ENCODE measurements at regions not wholly inside any gene's neighbourhood (a gene's known extent, or its start where the extent isn't known, plus 50 kb on each side); places are given as distances from the start of the nearest gene placed in this dataset.
"Not testable (repeated sequence)": the region's sequence is repeated elsewhere in the genome, so short reads cannot be mapped to it uniquely, and the experiment has no call there.

DNA sequence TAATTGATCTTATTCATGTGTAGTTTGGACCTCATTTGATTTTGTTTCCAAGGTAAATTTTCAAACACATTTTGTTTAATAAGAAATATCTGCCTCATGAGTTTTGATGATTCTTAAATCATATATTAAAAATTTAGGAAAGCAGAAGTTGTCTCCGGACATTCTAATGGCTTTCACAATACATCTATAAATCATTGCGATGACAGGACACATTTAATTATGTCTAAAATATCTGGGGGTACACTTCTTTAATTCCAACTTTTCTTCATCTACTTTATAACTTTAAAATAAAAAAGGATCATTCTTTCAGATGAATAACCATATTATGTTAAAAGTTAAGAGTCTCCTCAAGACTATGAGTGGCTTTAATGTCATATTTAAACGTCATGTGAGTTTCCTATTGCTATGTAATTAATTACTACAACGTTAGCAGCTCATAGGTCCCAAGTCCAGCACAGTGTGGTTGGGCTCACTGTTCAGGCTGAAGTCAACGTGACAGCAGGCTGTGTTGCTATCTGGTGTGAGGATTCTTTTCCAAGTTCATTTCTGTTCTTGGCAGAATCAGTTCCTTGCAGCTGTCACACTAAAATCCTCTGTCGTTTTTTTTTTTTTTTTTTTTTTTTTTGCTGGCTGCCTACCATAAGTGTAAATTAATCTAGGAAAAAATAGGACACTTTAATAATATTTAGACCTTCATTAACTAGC lies 893.5 kb downstream of the LTN1 start:
- DNase-seq, result no peak

DNA sequence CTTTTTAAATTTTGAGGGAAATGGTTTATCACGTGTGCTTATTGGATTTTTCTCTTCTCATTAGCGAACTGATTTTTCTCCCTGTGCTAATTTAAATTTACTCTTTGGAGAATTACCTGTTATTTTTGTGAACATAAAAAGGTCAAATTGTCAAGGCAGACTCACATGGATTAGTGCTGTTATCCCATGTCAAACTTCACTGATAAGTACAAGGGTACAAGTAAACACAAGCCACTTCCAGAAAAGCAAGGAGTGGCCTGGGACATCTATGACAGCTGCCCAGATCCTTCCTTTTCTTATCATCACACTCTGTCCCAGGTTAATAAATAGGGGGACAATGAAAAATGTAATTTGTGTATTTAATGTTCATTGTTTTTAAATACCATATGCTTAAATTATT lies 901.2 kb downstream of the LTN1 start:
- DNase-seq, result no peak

DNA sequence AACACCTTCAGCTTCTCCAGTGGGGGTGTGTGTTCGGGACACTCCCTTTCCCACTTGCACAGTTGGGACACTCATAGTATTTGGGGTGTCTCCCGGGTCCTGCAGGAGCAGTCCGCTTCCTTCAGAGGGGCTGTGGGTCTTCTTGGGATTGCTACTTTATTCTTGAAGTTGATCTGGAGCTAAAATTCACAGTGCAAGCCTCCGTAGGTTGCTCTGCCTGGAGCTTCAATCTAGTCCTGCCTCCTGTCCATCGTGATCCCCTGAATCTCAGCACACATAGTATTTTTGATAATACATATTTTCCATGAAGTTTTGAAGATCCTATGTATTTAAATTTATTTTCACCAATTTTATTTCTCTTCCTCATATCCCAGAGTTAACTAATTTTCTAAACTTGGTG lies 902.1 kb downstream of the LTN1 start:
- DNase-seq, result no peak

DNA sequence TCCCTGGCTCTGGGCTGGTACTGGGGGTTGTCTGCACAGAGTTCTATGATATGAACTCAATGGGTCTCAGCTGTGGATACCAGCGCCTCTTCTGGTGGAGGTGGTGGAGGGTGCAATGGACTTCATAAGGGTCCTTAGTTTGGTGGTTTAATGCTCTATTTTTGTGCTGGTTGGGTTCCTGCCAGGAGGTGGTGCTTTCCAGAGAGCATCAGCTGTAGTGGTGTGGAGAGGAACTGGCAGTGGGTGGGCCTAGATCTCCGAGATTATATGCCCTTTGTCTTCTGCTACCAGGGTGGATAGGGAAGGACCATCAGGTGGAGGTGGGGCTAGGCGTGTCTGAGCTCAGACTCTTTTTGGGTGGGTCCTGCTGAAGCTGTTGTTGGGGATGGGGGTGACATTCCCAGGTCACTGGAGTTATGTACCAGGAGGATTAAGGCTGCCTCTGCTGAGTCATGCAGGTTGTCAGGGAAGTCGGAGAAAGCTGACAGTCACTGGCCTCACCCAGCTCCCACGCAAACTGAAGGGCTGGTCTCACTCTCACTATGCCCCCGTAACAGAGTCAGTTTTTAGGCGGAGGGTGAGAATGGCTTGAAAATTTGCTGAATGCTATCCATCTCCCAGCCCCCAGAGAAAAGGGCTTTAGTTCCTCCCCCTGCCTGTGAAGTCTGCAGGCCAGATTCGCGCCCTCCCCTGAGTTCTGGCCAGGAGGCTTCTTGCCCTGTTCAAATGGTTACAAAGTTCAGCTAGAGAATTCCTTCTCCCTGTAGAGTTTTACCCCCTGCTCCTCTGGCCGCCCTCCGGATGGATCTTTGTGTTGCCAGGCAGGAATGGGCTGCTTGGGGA lies 902.9 kb downstream of the LTN1 start:
- DNase-seq, result no peak

DNA sequence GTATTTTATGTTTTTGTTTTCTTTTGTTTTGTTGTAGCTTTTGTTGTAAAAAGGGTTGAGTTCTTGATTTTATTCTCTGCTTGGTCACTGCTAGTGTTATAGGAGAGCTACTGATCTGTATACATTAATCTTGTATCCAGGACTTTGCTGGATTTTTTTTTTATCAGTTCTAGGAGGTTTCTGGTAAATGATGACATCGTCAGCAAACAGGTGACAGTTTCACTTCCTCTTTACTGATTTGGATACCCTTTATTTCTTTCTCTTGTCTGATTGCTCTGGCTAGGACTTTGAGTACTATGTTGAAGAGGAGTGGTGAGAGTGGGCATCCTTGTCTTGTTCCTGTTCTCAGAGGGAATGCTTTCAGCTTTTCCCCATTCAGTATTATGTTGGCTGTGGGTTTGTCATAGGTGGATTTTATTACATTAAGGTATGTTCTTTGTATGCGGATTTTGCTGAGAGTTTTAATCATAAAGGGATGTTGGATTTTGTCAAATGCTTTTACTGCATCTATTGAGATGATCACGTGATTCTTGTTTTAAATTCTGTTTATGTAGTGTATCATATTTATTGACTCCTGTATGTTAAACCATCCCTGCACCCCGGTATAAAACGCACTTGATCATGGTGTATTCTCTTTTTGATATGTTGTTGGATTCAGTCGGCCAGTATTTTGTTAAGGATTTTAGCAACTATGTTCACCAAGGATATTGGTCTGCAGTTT lies 905.7 kb downstream of the LTN1 start:
- DNase-seq, result no peak

DNA sequence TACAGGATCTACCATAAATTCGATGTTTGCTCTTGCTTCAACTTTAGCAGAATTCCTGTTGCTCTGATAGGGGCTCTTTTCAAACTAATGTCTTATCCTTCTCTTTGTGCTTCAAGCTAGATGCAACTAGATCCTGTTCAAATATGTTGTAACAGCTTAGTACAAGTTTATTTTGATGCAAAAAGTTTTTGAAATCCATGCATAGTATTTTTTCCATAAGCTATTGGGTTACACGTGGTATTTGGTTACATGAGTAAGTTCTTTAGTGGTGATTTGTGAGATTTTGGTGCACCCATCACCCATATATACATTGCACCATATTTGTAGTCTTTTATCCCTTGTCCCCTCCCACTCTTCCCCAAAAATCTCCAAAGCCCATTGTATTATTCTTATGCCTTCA lies 907.7 kb downstream of the LTN1 start:
- DNase-seq, result no peak

DNA sequence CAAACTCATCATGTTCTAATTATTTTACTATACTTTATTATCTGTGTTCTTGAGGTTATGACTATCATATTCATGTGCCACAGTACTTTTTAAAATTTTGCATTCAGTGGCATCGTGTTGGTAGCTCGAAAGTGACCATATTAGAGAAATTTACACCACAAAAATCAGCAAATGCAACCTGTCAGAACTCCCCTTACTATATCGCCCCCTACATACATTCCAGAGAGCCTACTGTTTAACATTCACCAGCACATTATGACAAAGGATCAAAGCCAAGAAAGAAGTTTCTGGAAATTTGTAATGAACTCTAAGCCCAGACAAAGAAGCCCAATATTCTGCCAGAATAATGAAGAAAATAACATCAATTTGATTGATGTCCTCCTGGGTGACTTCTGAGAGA lies 909.3 kb downstream of the LTN1 start:
- DNase-seq, result no peak

DNA sequence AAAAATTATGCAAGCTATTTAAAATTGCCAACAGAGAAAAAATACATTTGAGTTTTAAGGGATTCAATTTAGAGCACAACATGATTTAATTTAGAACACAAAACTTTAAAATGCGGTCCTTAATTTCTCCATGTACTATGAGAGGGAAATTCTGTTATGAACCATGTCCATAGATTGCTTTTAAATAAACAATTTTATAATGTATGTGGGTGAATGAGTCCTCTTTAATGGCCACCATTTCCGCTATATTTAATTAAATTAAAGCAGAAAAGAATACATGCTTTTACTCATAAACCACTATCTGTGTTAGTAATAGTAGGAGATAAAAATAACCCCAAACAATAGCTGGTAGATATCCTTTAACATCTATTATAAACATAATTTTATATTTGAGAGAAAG lies 914.6 kb downstream of the LTN1 start:
- DNase-seq, result no peak

DNA sequence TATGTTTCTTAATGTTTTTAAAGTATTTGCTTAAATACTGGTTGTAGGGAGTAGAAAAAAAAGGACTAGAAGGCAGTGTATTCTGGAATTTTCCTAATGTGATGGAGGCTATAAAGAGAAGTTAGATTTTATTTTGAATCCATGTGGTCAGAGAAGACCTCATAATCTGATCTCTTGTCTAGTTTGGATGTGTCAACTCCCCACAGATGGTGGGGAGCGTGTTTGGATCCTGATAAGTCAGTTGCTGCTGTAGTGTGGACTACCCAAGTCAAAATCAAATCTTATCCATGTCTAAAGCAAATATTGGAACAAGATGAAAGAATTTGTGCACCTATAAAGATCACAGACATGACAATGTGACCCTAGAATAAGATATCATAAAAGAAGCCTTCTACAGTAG lies 918.0 kb downstream of the LTN1 start:
- no peak for DNase-seq

DNA sequence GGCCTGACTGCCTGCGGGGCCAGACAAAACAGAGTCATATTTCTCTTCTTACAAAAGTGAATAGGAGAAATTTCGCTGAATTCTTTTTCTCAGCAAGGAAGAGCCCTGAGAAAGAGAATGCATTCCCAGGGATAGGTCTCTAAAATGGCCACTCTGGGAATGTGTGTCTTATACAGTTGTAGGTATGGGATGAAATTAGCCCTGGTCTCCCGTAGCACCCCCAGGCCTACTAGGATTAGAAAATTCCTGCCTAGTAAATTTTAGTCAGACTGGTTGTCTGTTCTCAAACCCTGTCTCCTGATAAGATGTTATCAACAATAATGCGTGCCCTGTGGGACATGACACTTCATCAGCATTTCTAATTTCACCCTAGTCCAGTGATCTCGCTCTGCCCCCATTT lies 920.1 kb downstream of the LTN1 start:
- no peak for DNase-seq

DNA sequence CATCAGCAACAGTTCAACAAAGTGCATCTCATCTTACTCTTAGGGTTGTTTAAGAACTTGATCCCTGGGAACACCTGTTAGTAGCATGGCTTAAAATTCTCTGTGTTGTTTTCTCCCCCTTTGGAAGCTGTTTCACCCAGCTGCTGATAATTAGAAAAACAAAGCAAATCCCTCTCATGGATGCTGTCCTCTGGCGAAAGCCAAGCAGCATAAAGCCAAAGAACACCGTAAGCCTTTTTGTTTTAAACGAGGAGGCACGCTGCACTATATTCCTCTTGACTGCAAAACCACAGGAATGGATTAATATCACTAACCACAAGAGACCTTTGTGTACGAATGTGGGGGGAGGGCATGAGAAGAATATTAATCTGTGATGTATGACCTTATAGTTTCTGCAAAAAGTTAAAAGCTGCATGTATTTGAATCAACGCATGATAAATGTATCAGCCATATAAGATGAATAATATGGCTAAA lies 923.2 kb downstream of the LTN1 start:
- DNase-seq, result no peak

DNA sequence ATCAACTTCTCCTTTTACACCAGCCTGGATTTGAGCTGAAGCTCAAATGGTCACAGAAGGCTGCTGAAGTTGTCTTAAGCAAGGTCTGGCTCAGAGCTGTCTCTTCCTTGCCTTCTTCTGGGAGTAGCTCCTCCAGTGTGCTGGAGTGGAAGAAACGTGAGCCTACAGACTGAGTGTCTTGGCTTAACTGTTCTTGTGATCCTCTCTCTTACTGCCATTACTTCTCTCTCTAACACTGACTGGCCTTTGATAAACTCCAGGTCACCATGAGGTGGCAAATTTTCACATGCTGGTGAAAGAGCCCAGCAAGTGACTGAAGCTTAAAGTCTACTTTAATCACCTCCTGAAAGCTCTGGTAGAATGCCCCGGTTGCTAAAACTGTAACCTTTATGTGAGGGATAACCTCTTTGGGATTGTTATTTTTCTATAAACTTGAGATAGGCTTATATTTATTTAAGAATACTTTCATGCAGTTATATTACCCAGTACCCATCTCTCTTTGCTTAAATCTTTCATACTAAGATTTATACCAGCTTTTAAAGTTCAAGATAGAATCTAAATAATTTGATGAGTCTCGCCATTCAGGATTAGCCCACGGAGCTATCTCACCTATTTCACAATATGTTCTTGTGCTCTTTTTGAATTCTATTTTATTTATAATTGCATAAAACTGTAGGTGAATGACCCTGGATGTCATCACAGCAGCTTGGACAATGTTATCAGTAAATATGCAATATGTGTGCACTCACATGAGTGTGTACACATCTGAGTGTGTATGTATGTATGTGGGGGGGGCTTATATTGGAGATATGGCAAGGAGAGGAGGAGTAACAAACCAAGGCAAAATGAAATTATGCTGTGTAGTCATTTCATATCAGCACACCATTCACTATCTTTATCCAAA lies 924.0 kb downstream of the LTN1 start:
- no peak for DNase-seq

DNA sequence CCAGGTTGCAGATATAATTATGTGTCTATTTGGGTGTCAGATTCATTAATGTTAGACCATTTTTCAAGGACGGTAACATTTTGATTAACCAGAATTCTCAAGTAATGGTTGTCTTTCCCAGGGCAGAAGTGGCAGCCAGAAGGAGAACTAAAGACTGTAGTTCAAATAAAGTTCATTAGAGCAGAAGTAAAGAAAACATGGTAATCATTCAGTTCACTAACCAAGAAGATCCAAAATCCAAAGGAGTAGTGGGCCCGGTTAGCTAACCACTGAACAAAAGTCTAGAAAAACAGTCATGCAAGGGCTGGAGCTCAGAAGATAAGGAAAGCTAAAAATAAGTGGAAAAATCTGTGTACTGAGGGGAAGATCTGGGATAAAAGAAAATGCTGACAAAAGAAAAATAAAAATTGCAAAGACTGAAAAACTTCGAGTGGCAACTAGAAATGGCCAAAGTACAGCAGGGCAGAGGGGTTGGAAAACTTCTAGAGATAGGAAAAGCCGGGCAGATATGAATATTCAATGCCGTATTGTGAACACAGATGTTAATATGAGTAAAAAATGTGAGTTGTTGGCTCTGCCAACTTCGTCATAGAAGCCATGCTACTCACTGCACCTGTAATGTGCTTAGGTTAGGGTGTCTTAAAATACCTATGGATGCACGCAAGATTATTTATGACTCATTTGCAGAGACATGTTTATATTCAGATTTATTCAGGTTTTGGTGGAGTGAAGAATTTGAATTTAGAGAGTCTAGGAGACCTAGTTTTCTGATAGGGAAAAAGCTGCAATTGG lies 925.9 kb downstream of the LTN1 start:
- DNase-seq, result no peak

DNA sequence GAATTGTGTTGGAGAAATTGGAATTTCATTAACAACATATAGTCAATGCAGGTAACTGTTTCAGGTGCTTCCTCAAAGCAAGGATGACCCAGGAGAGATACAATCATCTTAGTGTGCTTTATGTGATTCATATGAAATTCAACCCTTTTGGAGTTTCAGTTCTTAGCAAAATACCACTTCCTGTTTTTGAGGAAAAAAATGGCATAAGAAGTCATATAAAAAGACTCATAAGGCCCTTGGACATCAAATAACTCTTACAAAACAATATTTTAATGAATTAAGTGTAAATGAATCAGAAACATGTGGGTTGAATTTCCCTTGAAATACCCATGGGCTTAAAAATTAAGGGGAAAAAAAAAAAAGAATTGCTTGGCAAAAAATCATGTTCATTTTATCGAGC lies 926.6 kb downstream of the LTN1 start:
- DNase-seq, result no peak

DNA sequence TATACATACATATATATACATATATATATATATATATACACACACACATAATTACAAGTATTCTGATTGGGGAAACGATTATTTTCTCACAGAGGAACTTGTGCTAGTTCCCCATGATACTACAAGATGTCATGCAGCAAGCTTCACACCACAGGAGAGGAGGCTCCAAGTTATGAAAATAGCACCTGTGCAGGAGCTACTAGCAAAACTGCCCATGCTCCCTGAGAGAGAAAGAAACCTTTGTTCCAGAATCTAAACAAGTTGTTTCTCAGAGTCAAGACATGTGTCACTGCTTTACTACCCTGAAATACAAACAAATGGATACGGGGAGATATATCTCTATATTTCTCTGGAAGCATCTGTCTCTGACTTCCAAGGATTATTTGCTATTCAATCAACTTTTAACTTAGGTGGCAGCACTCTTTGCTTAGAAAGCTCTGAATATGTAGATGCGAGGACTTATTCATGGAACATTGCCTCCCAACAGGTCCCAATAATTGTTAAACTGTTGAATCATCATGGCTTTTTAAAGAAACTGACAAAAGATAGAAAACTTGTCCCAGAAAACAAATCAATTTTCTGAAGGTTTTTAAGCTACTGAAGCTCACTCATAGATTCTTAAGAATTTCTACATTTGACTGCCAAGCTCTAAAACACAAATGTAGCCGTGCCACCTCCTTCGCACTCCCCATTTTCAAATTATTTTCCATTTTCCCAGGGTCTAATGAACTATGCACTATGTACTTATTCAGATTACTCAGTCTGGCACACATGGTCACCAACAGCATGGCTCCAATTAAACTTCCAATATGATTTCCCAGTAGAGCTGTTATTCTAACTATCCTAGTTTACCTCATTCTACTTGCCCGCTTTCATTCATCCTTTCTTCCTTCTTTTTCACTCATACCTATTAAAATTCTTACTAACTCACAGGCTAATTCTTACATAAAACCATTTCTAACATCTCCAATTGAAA lies 929.1 kb downstream of the LTN1 start:
- DNase-seq, result no peak

DNA sequence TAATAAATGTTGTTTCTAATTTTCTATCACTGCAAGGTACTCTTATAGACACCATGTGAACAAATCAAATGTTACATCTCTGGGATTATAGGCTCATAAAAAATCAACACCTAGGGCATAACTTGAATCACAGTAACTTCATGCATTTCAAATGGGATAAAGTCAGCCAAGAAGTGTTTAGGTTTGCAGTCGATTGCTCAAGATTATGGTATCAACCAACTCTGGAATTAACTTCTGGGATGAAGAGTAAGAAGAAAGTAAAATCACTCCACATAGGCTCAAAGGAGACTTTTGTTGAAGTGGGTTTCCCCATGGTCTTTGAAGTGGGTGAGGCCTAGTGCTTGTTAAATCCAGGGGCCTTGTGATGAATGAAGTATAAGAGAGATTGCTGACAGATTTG lies 939.7 kb downstream of the LTN1 start:
- DNase-seq, result not testable (repeated sequence)

DNA sequence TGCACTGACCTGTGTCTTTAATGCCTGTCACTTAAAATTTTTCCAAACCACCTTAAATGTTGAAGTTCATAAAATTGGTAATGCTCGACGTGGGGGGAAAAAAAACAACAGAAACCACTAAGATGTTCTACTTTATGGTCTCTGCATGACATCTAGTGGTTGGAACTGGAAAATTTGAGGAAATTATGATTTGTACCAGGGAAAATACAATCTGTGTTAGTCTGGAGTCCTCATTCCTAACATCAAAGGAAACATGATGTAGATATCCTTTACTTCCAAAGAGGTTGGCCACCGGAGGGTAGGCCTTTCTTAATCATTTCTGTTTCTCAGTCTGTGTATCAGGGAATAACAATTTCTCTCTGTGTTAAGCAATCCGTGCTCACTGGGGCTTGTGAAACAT lies 941.0 kb downstream of the LTN1 start:
- DNase-seq, result not testable (repeated sequence)

DNA sequence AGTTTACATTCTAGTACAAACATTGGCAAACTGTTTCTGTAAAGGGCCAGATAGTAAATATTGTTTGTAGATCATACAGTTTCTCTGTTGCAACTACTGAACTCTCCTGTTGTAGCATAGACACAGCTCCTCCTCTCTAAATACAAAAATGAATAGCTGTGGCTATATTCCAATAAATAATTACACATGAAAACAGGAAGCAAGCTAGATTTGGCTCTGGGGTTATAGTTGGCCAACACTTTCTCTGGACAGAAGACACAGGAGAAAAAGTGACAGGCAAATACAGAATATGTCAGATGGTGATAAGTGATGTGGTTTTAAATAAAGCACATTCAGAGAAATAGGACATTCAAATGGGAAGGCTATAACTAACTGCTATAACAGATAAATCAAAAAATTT lies 957.0 kb downstream of the LTN1 start:
- not testable (repeated sequence) for DNase-seq

DNA sequence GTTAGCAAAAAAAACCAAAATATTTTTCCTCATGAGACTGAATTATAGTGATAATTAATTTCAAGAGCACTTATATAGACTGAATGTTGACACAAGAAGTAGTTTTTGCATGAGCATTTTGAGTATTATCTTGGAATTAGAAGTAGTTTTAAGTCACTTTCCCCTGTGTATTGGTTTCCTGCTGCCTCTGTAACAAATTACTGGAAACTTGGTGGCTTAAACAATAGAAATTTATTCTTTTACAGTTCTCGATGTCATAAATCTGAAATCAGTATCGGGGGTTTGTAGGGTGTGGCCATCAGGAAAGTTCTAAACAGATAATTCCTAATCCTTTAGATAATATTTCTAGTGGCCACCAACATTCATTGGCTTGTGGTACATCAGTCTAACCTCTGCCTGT lies 957.8 kb downstream of the LTN1 start:
- DNase-seq, result not testable (repeated sequence)

DNA sequence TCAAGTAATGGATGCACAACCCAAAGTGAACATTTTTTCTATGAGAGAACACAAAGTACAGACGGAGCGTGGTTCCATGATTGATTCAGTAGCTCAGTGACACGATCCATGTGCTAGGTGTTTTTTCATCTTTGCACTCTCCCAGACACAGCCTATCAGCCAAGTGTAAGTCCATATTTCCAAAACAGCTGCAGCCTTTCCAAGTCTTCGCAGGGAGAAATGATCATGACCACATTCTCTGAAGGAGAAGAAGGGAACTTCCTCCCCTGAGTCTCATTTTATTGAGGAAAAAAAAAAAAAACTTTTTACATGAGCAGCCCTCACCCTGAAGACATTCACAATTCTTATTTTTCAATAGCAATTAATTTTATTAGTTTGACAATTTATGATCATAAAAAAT lies 958.3 kb downstream of the LTN1 start:
- DNase-seq, result not testable (repeated sequence)

DNA sequence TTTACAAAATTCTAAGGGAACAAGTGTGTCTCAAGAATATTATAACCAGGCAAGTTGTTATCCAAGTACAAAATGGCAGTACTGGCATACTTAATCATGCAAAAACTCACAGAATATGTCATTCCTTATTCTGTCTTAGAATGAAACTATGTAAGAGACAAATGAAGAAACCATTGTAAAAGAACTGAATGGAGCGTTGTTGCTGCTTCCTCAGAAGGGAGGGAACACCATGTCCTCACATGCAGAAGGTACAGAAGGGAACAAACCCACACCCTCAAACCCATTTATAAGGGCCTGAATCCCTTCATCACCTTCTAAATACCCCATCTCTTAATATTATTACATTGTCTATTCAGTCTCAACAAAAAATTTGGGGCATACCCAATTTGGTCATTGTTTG lies 960.0 kb downstream of the LTN1 start:
- DNase-seq, result not testable (repeated sequence)

Data from activated CD8-positive, alpha-beta memory T cell treated with anti-CD3 and anti-CD28 coated beads, Interleukin-2, amount 50 U/mL, for 4 hours (primary cell).